Activated CD8-positive, alpha-beta T cell treated with anti-CD3 and anti-CD28 coated beads for 36 hours (primary cell): ENCODE measurements at regions not wholly inside any gene's neighbourhood (a gene's known extent, or its start where the extent isn't known, plus 50 kb on each side); places are given as distances from the start of the nearest gene placed in this dataset.

ENCODE experiments used
- ATAC-seq: fragments of 200-7000 bp; cut with Tn5 transposase; one replicate; pipeline ENCODE4 v1.10.0; 2021; ENCODE audit warnings: mild to moderate bottlenecking, moderate library complexity
- CTCF ChIA-PET: fragments of 350-600 bp; sonication (Branson Sonifier 250); formaldehyde crosslinking; loops from one replicate; lab custom pipeline; 2021; ENCODE audit warnings: antibody characterized with exemption; lab: Charles Lee
- POLR2A ChIA-PET: fragments of 350-600 bp; sonication (Branson Sonifier 250); formaldehyde crosslinking; loops from one replicate; lab custom pipeline; 2021; ENCODE audit warnings: antibody characterized with exemption; lab: Charles Lee
- DNase-seq: peaks from one replicate; pipeline ENCODE4 v3.0.0-alpha.2; 2020
- H3K27ac Mint-ChIP-seq: one replicate; pipeline ENCODE4 v1.8.0; 2021; ENCODE audit warnings: mild to moderate bottlenecking, mixed read lengths
- H3K27me3 Mint-ChIP-seq: one replicate; pipeline ENCODE4 v1.8.0; 2021; ENCODE audit warnings: mixed read lengths
- H3K36me3 Mint-ChIP-seq: one replicate; pipeline ENCODE4 v1.8.0; 2021; ENCODE audit warnings: low read depth, mixed read lengths
- H3K4me1 Mint-ChIP-seq: one replicate; pipeline ENCODE4 v1.8.0; 2021; ENCODE audit warnings: low read depth, mixed read lengths
- H3K4me3 Mint-ChIP-seq: one replicate; pipeline ENCODE4 v1.8.0; 2021; ENCODE audit warnings: mild to moderate bottlenecking, moderate library complexity, mixed read lengths
- H3K9me3 Mint-ChIP-seq: one replicate; pipeline ENCODE4 v1.8.0; 2021; ENCODE audit warnings: mixed read lengths
- CTCF ChIP-seq: fragments of 200-600 bp; IDR thresholded peaks from one replicate; pipeline ENCODE4 v1.8.0; 2022; ENCODE audit warnings: antibody characterized with exemption, mild to moderate bottlenecking
- intact Hi-C: fragments of 100-400 bp; cut with micrococcal nuclease; formaldehyde crosslinking; loops from one replicate; pipeline ENCODE4 v1.10.0; 2022

DNA sequence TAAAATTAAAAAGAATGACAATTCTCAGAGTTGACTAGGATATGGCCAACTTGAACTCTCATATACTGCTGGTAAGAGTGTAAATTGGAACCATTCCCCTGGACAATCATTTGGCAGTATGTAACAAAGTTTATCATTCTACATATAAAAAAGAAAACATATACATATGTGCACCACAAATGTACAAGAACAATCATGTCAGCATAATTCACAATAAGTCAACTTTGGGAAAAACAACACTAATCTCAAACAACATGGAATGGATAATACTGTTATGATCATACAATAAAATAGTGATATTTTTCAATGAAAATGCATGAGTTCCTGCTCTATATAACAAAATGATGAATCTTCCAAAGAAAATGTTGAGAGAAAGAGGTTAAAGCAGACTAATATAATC is 1078.7 kb upstream of the EPHA7 start:
- Mint-ChIP-seq H3K36me3 (no peaks in the 10 kb centered on the region), H3K4me1 (no peaks in the 10 kb centered on the region), H3K27me3 (no peaks in the 10 kb centered on the region), H3K9me3 (no peaks in the 10 kb centered on the region), H3K4me3 (no peak overlapping the region), H3K27ac (no peak overlapping the region)
- ChIA-PET CTCF (no interaction called here), POLR2A (interaction anchor here (0.6 kb wide), 1 partner anchor 81 kb away, joined by 3 read pairs; no protein-coding TSS in a partner anchor)
- TF ChIP-seq CTCF = no peak
- intact Hi-C loops = no loop called here
- ATAC-seq (no peak), DNase-seq (no peak)

GRCh38 chr6:94494500-94494899 is 1075.1 kb upstream of the EPHA7 start:
- intact Hi-C loops = no loop called here
- H3K27me3 Mint-ChIP-seq = no peaks in the 10 kb centered on the region
- ChIA-PET POLR2A (interaction anchor here (0.7 kb wide), 1 partner anchor 360 kb away, joined by 3 read pairs; no protein-coding TSS in a partner anchor), CTCF (no interaction called here)
- H3K36me3 Mint-ChIP-seq = no peaks in the 10 kb centered on the region
- H3K27ac Mint-ChIP-seq = no peak overlapping the region
- no peaks in the 10 kb centered on the region for H3K9me3 Mint-ChIP-seq
- H3K4me3 Mint-ChIP-seq = no peak overlapping the region
- no peak for ATAC-seq
- no peak for TF ChIP-seq CTCF
- no peaks in the 10 kb centered on the region for H3K4me1 Mint-ChIP-seq
- DNase-seq = no peak

DNA sequence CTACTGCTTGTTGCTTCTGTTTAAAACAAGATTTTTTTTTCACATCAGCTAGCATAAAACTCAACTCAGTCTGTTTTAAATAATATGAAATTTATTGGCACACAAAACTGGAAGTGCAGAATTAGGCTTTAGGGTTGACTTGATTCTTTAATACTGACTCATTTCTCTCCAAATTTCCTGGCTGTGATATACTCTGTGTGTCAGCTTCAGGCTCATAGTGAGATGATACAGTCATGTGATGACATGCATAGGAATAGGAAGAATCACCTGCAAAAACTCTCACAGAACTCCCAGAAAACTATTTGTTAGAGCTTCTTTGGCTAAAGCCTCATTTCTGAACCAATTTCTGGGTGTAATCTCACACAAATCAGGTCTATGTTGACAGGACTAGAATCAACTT is 1068.0 kb upstream of the EPHA7 start:
- intact Hi-C loops = no loop called here

GRCh38 chr6:94478133-94479005 is 1059.0 kb upstream of the EPHA7 start:
- no peak overlapping the region for H3K27ac Mint-ChIP-seq
- ChIA-PET CTCF (no interaction called here), POLR2A (no interaction called here)
- no peaks in the 10 kb centered on the region for H3K36me3 Mint-ChIP-seq
- intact Hi-C loops = no loop called here
- H3K4me3 Mint-ChIP-seq = no peak overlapping the region
- ATAC-seq (no peak), DNase-seq (no peak)
- H3K4me1 Mint-ChIP-seq = no peaks in the 10 kb centered on the region
- no peaks in the 10 kb centered on the region for H3K27me3 Mint-ChIP-seq
- H3K9me3 Mint-ChIP-seq = peaks cover 9% of the 10 kb centered on the region
- no peak for TF ChIP-seq CTCF

More for the DNA sequence above, 1068.0 kb upstream of the EPHA7 start:
- Mint-ChIP-seq H3K4me1 (no peaks in the 10 kb centered on the region), H3K36me3 (no peaks in the 10 kb centered on the region), H3K27me3 (no peaks in the 10 kb centered on the region), H3K27ac (no peak overlapping the region), H3K4me3 (no peak overlapping the region), H3K9me3 (peaks cover 2% of the 10 kb centered on the region)
- DNase-seq (no peak), ATAC-seq (no peak)
- TF ChIP-seq CTCF = no peak
- ChIA-PET POLR2A (no interaction called here), CTCF (no interaction called here)

GRCh38 chr6:94468830-94469229 is 1049.5 kb upstream of the EPHA7 start:
- Mint-ChIP-seq H3K9me3 (no peaks in the 10 kb centered on the region), H3K27me3 (no peaks in the 10 kb centered on the region), H3K36me3 (no peaks in the 10 kb centered on the region), H3K4me3 (no peak overlapping the region), H3K4me1 (no peaks in the 10 kb centered on the region), H3K27ac (no peak overlapping the region)
- no peak for TF ChIP-seq CTCF
- ChIA-PET CTCF (no interaction called here), POLR2A (no interaction called here)
- DNase-seq (no peak), ATAC-seq (no peak)
- intact Hi-C loops = no loop called here
